GM10266 (cell line): ENCODE measurements at regions not wholly inside any gene's neighbourhood (a gene's known extent, or its start where the extent isn't known, plus 50 kb on each side); places are given as distances from the start of the nearest gene placed in this dataset.

Experiments
- DNase-seq: peaks from one replicate; pipeline ENCODE4 v3.0.0; 2012; ENCODE audit errors: extremely low spot score
- TF ChIP-seq, protein P1 (sequence below): IDR thresholded peaks from 2 replicates; pipeline ENCODE4 v1.5.1; 2012; ENCODE audit warnings: mild to moderate bottlenecking, low read depth; ENCODE audit not compliant: control insufficient read depth, insufficient read depth; ENCODE audit errors: missing control alignments

DNA sequence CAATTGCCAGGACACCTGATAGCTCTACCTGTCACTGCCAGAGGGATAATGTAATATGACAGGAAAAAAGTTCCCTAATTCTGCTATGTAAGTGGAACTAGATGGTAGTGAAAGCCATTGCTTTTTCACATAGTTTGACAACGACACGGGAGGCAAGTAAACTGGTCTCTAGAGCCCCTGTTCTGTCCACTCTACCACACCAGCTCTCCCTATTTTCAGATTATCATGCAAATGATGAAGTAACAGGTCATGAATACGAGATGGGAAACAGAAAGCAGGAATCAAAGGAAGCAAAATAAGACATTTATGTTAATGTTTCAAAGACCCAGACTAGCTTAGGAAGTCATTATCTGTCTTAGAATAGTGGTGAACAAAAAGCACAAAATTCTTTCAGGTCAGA, 56.2 kb downstream of the TAF11L14 start:
- no peak for DNase-seq
- TF ChIP-seq, protein P1, sequence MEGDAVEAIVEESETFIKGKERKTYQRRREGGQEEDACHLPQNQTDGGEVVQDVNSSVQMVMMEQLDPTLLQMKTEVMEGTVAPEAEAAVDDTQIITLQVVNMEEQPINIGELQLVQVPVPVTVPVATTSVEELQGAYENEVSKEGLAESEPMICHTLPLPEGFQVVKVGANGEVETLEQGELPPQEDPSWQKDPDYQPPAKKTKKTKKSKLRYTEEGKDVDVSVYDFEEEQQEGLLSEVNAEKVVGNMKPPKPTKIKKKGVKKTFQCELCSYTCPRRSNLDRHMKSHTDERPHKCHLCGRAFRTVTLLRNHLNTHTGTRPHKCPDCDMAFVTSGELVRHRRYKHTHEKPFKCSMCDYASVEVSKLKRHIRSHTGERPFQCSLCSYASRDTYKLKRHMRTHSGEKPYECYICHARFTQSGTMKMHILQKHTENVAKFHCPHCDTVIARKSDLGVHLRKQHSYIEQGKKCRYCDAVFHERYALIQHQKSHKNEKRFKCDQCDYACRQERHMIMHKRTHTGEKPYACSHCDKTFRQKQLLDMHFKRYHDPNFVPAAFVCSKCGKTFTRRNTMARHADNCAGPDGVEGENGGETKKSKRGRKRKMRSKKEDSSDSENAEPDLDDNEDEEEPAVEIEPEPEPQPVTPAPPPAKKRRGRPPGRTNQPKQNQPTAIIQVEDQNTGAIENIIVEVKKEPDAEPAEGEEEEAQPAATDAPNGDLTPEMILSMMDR, result no peak

DNA sequence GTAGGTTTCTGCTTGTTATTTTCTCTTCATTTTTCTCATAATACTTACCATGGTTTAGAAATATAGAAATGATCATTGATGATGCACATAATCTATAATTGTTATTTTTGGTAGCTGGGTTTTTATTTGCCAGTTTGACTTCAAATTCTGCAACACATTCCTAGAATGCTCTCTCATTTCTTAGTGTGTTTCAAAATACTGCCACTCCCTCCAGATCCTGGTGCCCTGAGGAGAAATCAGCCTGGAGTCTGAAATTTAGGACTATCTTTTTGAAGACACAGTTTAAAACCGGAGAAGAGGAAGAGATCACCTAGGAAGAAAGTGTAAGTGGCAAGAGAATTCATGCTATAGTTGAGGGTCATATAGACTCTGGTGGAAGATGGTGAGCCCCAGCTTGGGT, 57.5 kb downstream of the TAF11L14 start:
- TF ChIP-seq, protein P1, result no peak
- no peak for DNase-seq

DNA sequence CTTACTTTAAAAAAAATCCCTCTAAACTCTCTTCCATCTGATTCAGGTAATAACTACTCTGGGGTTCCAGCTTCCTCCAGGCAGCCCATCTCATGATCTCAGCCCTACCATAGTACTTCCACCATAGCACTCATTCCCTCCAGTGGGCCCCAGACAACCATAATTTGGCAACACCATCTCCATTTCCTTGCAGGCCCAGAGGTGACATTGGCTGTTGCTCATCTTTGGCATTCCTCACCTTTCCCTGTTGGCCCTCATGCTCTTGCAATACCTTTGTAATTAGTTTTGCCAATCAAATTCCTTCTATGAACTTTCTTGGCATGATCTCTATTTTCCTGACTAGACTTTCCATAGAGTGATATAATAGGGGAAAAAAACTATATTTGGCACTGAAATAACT, 60.1 kb downstream of the TAF11L14 start:
- DNase-seq, result no peak

DNA sequence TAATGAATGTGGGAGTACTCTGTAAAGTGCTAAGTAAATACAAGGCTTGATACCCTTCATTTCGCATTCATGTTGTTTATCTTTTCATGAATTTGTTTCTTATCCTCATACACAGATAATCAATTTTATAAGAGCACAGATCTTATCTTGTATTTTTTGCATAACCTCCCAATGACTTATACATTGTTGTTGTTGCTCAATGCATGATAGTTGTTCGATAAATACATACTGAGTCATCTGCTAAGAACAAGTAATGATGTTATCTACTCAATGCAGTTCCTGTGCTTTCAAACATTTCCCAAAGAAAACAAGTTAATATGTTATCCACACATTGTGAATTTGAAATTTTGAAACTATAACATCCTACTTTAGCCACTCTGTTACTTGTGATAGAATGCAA, 60.7 kb downstream of the TAF11L14 start:
- DNase-seq, result no peak

More for the DNA sequence above, 60.1 kb downstream of the TAF11L14 start:
- TF ChIP-seq, protein P1, result no peak

DNA sequence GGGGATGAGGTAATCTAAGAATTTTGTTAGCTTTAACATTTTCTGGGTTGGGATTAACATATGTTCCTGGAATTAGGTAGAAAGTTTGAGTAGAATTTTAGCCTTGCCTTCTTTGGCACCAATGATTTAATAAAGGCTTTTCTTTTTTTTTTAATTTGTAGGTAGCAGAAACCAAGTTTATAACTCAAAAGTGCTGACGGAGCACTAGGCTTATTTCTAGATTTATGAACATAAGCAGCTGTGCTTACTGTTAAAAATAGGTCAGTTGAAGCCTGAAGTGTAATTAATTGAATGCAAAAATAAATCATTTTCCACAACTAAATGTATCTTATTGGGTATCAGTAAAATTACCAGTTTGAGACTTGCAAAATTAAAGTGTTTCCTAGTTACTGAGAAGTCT, 62.4 kb downstream of the TAF11L14 start:
- TF ChIP-seq, protein P1, result no peak

More for the DNA sequence above, 60.7 kb downstream of the TAF11L14 start:
- TF ChIP-seq, protein P1, result no peak

DNA sequence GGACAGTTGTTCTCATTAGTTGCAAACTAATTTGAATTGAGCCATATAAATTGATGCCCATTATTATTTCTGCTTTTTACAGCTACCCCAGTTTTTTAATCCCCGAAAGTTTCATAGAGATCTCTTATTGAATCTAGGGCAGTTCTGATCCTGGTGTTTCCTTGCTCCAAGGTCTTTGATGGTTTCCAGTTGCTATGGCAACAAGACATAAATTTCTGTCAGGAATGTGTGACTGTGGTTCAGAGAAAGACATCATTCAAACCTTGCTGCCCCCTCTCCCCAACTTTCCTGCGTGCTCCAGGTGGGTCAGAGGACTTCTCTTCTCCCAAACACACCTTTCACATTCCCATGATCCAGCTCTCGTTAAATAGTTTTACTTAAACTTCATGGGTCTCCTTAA, 63.4 kb downstream of the TAF11L14 start:
- TF ChIP-seq, protein P1, result no peak
- DNase-seq, result no peak

More for the DNA sequence above, 62.4 kb downstream of the TAF11L14 start:
- no peak for DNase-seq

DNA sequence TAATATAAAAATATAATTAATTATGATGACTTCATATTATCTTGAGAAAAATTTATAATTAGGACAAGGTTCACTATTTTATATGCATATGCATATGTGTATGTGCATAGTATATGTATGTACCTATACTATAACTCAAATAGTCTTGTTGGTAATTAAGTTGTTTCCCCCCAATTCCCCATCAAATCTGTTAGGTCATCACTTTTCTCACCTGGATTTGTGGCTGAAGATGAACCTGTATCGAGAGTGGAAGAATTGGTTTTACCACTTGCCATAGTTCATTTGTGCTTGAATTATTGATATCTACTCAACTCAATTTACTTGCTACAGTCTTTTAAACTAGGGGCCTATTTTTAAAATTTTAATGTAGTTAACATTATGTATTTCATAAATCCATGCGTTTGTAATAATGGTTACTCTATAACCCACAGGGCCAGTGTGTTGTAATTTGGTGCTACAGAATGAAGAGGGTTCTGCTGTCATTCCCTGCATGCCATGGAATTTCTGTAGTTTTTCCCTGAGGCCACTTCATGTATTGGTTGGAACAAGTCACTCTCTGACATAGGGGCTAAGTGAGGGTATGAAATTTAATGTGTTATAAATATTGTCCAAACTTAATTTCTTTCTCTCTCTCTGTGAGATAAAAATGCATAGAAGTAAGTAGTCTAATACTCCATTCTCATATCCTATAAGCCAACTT, 74.9 kb downstream of the TAF11L14 start:
- TF ChIP-seq, protein P1, result no peak
- DNase-seq, result no peak
